A673 (cell line): ENCODE measurements at regions not wholly inside any gene's neighbourhood (a gene's known extent, or its start where the extent isn't known, plus 50 kb on each side); places are given as distances from the start of the nearest gene placed in this dataset.

Experiments
- BruUV-seq: library from RNA; stranded (reverse); fragments of 400-500 nt; replicated peaks from 2 replicates; lab custom pipeline; 2021; lab: Mats Ljungman, UMichigan
- CTCF ChIA-PET: fragments of 300-600 bp; sonication (Branson Sonifier 250); formaldehyde crosslinking; loops from one replicate; lab custom pipeline; 2022; ENCODE audit warnings: antibody characterized with exemption; lab: Charles Lee
- POLR2A ChIA-PET: fragments of 300-600 bp; sonication (Branson Sonifier 250); formaldehyde crosslinking; loops from one replicate; lab custom pipeline; 2022; ENCODE audit warnings: antibody characterized with exemption; ENCODE audit not compliant: low non-redundant PET; lab: Charles Lee
- DNase-seq: peaks from one replicate; pipeline ENCODE4 v3.0.0-alpha.2; 2015; ENCODE audit warnings: low spot score
- H3K27ac ChIP-seq: fragments of 200-600 bp; sonication (generic); 2 replicates; pipeline ENCODE4 v1.5.1; 2016; ENCODE audit warnings: mixed run types, low read depth, mild to moderate bottlenecking, mixed read lengths, antibody characterized with exemption, low read length; ENCODE audit not compliant: poor library complexity, severe bottlenecking
- H3K27me3 ChIP-seq: fragments of 200-600 bp; sonication (generic); replicated peaks from 2 replicates; pipeline ENCODE4 v1.6.1; 2017; ENCODE audit warnings: mixed run types, low read depth, mild to moderate bottlenecking, mixed read lengths, antibody characterized with exemption, low read length; ENCODE audit not compliant: insufficient read depth, poor library complexity
- H3K36me3 ChIP-seq: fragments of 200-600 bp; sonication (generic); 2 replicates; pipeline ENCODE4 v1.6.1; 2016; ENCODE audit warnings: mixed run types, mild to moderate bottlenecking, mixed read lengths, antibody characterized with exemption, low read length; ENCODE audit not compliant: insufficient read depth, poor library complexity, severe bottlenecking
- H3K4me1 ChIP-seq: fragments of 200-600 bp; sonication (generic); 2 replicates; pipeline ENCODE4 v1.6.1; 2017; ENCODE audit warnings: mixed run types, mild to moderate bottlenecking, mixed read lengths, antibody characterized with exemption, low read length; ENCODE audit not compliant: insufficient read depth, poor library complexity, severe bottlenecking
- H3K4me3 ChIP-seq: fragments of 200-600 bp; sonication (generic); 2 replicates; pipeline ENCODE4 v1.5.1; 2016; ENCODE audit warnings: low read depth, mixed run types, mild to moderate bottlenecking, mixed read lengths, low read length; ENCODE audit not compliant: poor library complexity, severe bottlenecking
- H3K9me3 ChIP-seq: fragments of 200-600 bp; sonication (generic); 2 replicates; pipeline ENCODE4 v1.6.1; 2016; ENCODE audit warnings: mixed run types, low read depth, mild to moderate bottlenecking, mixed read lengths, antibody characterized with exemption, low read length; ENCODE audit not compliant: poor library complexity, severe bottlenecking
- CTCF ChIP-seq: fragments of 300-800, 200-600 bp; sonication (generic); conservative IDR thresholded peaks from 2 replicates; pipeline ENCODE4 v1.5.1; 2017; ENCODE audit warnings: low read depth, mild to moderate bottlenecking, antibody characterized with exemption, low read length, moderate library complexity, mixed read lengths
- EZH2 ChIP-seq: fragments of 200-600 bp; sonication (generic); IDR thresholded peaks from 2 replicates; pipeline ENCODE4 v1.6.1; 2017; ENCODE audit warnings: borderline replicate concordance, low read depth, mild to moderate bottlenecking, mixed read lengths, antibody characterized with exemption, low read length; ENCODE audit not compliant: poor library complexity, severe bottlenecking
- intact Hi-C: fragments of 100-400 bp; cut with micrococcal nuclease; formaldehyde crosslinking; loops from one replicate; pipeline ENCODE4 v1.10.0; 2022; ENCODE audit not compliant: unreplicated experiment

GRCh38 chr4:149199594-149199993 lies 616.0 kb downstream of the IQCM start:
- CTCF ChIA-PET, result no interaction called here
- BruUV-seq, result no TSS peak
- intact Hi-C loops, result no loop called here
- H3K27me3 ChIP-seq, result no peaks in the 10 kb centered on the region
- DNase-seq, result no peak
- no peaks in the 10 kb centered on the region for H3K36me3 ChIP-seq
- H3K4me3 ChIP-seq, result no peak overlapping the region
- POLR2A ChIA-PET, result no interaction called here
- H3K4me1 ChIP-seq, result no peaks in the 10 kb centered on the region
- H3K9me3 ChIP-seq, result no peaks in the 10 kb centered on the region
- H3K27ac ChIP-seq, result no peak overlapping the region
- TF ChIP-seq EZH2, result no peak
- no peak for TF ChIP-seq CTCF

GRCh38 chr4:149194061-149194460 lies 621.6 kb downstream of the IQCM start:
- no peak for DNase-seq
- H3K4me1 ChIP-seq, result no peaks in the 10 kb centered on the region
- intact Hi-C loops, result no loop called here
- no peaks in the 10 kb centered on the region for H3K36me3 ChIP-seq
- H3K4me3 ChIP-seq, result no peak overlapping the region
- no TSS peak for BruUV-seq
- TF ChIP-seq CTCF, result no peak
- TF ChIP-seq EZH2, result no peak
- no peaks in the 10 kb centered on the region for H3K9me3 ChIP-seq
- ChIA-PET CTCF (no interaction called here), POLR2A (no interaction called here)
- H3K27me3 ChIP-seq, result no peaks in the 10 kb centered on the region
- H3K27ac ChIP-seq, result no peak overlapping the region

- ChIA-PET CTCF (interaction anchor here (0.6 kb wide), 1 partner anchor 331 kb away, joined by 3 read pairs; no protein-coding TSS in a partner anchor), POLR2A (no interaction called here)
- H3K27ac ChIP-seq, result no peak overlapping the region
- no peaks in the 10 kb centered on the region for H3K9me3 ChIP-seq
- H3K36me3 ChIP-seq, result no peaks in the 10 kb centered on the region
- no peak for DNase-seq
- BruUV-seq, result no TSS peak
- no peaks in the 10 kb centered on the region for H3K4me1 ChIP-seq
- intact Hi-C loops, result no loop called here
- H3K27me3 ChIP-seq, result no peaks in the 10 kb centered on the region
- H3K4me3 ChIP-seq, result no peak overlapping the region
- TF ChIP-seq CTCF (no peak), EZH2 (no peak)
These were observed 627.9 kb downstream of the IQCM start for GRCh38 chr4:149187726-149188125.
